C4-2B (cell line): ENCODE measurements at regions not wholly inside any gene's neighbourhood (a gene's known extent, or its start where the extent isn't known, plus 50 kb on each side); places are given as distances from the start of the nearest gene placed in this dataset.

ENCODE experiments used
- H3K27ac ChIP-seq: fragments of 450-650 bp; 2 replicates; pipeline ENCODE4 v1.5.1; 2017
- CTCF ChIP-seq: fragments of 450-650 bp; conservative IDR thresholded peaks from 2 replicates; pipeline ENCODE4 v1.5.1; 2017; ENCODE audit warnings: mild to moderate bottlenecking
- ZFX ChIP-seq: fragments of 450-650 bp; IDR thresholded peaks from 2 replicates; pipeline ENCODE4 v1.6.1; 2017

GRCh38 chr17:52536489-52536888 is 378.0 kb upstream of the CA10 start:
- no peak overlapping the region for H3K27ac ChIP-seq
- TF ChIP-seq CTCF (no peak), ZFX (no peak)

- no peak overlapping the region for H3K27ac ChIP-seq
- TF ChIP-seq ZFX (no peak), CTCF (no peak)
Measured at GRCh38 chr17:52532373-52532772, 373.9 kb upstream of the CA10 start.

- no peak overlapping the region for H3K27ac ChIP-seq
- TF ChIP-seq ZFX: no peak
- no peak for TF ChIP-seq CTCF
Measured at GRCh38 chr17:52524096-52524637, 365.7 kb upstream of the CA10 start.

GRCh38 chr17:52517176-52517575 is 358.7 kb upstream of the CA10 start:
- H3K27ac ChIP-seq: no peak overlapping the region

GRCh38 chr17:52515927-52516326 is 357.4 kb upstream of the CA10 start:
- TF ChIP-seq ZFX (no peak), CTCF (no peak)
- no peak overlapping the region for H3K27ac ChIP-seq

More at GRCh38 chr17:52517176-52517575, 358.7 kb upstream of the CA10 start:
- TF ChIP-seq CTCF (no peak), ZFX (no peak)

- TF ChIP-seq CTCF (no peak), ZFX (no peak)
Measured at GRCh38 chr17:52505601-52506000, 347.1 kb upstream of the CA10 start.

GRCh38 chr17:52504081-52504480 is 345.6 kb upstream of the CA10 start:
- H3K27ac ChIP-seq: no peak overlapping the region
- no peak for TF ChIP-seq ZFX
- TF ChIP-seq CTCF: no peak

More at GRCh38 chr17:52505601-52506000, 347.1 kb upstream of the CA10 start:
- H3K27ac ChIP-seq: no peak overlapping the region
